H1 (cell line): ENCODE measurements at regions not wholly inside any gene's neighbourhood (a gene's known extent, or its start where the extent isn't known, plus 50 kb on each side); places are given as distances from the start of the nearest gene placed in this dataset.

Experiments
- EZH2 ChIP-seq: fragments of 200-600 bp; sonication (generic); IDR thresholded peaks from 2 replicates; pipeline ENCODE4 v1.7.1; 2012; ENCODE audit warnings: low read depth, mild to moderate bottlenecking, moderate library complexity, low read length, inconsistent platforms; ENCODE audit not compliant: severe bottlenecking

GRCh38 chr2:166607880-166608279, 113.8 kb upstream of the SCN7A start (continued):
- no peak for TF ChIP-seq EZH2
